H1 (cell line): ENCODE measurements at regions not wholly inside any gene's neighbourhood (a gene's known extent, or its start where the extent isn't known, plus 50 kb on each side); places are given as distances from the start of the nearest gene placed in this dataset.

Experiments
- CTCF ChIA-PET: fragments of 300-600 bp; sonication (Branson Sonifier 250); formaldehyde crosslinking; loops from one replicate; lab custom pipeline; 2021; ENCODE audit not compliant: partially characterized antibody; lab: Charles Lee
- POLR2A ChIA-PET: fragments of 300-600 bp; sonication (Branson Sonifier 250); formaldehyde crosslinking; loops from one replicate; lab custom pipeline; 2021; ENCODE audit warnings: inconsistent platforms; ENCODE audit not compliant: partially characterized antibody; lab: Charles Lee
- DNase-seq, 2 experiments: peaks; one replicate each; pipeline versions ENCODE4 v3.0.0 to v3.0.0-alpha.2; 2010 to 2022; ENCODE audit warnings: low spot score in 2 of 2, low read depth in 1 of 2, mixed read lengths in 1 of 2
- FAIRE-seq: peaks from 2 replicates; lab custom pipeline; 2011; peaks lifted over from hg19 to GRCh38; lab: Jason Lieb, UNC
- H2AFZ ChIP-seq: 2 replicates; pipeline ENCODE4 v1.8.1; 2012; ENCODE audit warnings: low read length, inconsistent platforms
- H2AK5ac ChIP-seq: 2 replicates; pipeline ENCODE4 v1.6.1; 2013; ENCODE audit warnings: low read depth, low read length
- H2BK120ac ChIP-seq: replicated peaks from 2 replicates; pipeline ENCODE3; 2013; ENCODE audit warnings: low read depth, low read length, inconsistent platforms
- H2BK12ac ChIP-seq: 2 replicates; pipeline ENCODE4 v1.6.1; 2013; ENCODE audit warnings: low read depth, low read length
- H2BK15ac ChIP-seq: 2 replicates; pipeline ENCODE4 v1.6.1; 2013; ENCODE audit warnings: low read length
- H2BK20ac ChIP-seq: 2 replicates; pipeline ENCODE4 v1.6.1; 2013; ENCODE audit warnings: low read length
- H2BK5ac ChIP-seq: 2 replicates; pipeline ENCODE4 v1.6.1; 2013; ENCODE audit warnings: low read depth, low read length
- H3K14ac ChIP-seq: 2 replicates; pipeline ENCODE4 v1.6.1; 2013; ENCODE audit warnings: inconsistent platforms; ENCODE audit not compliant: insufficient read length
- H3K18ac ChIP-seq: 2 replicates; pipeline ENCODE4 v1.6.1; 2013; ENCODE audit warnings: low read length; ENCODE audit errors: extremely low read depth
- H3K23ac ChIP-seq: 2 replicates; pipeline ENCODE4 v1.6.1; 2013; ENCODE audit warnings: inconsistent platforms; ENCODE audit not compliant: insufficient read length
- H3K23me2 ChIP-seq: 2 replicates; pipeline ENCODE4 v1.6.1; 2013; ENCODE audit warnings: low read depth, low read length
- H3K27ac ChIP-seq: 2 replicates; pipeline ENCODE4 v1.6.1; 2011; ENCODE audit warnings: low read depth, low read length, inconsistent platforms
- H3K27me3 ChIP-seq, 4 experiments: replicated peaks in 1 of 4; 1 replicate in 1 of 4; 2 replicates in 3 of 4; pipeline versions ENCODE4 v1.6.1 to v1.8.1; 2011 to 2013; ENCODE audit warnings: low read length in 3 of 4, mild to moderate bottlenecking in 3 of 4, inconsistent platforms in 2 of 4, mixed read lengths in 2 of 4, moderate library complexity in 1 of 4; ENCODE audit not compliant: control insufficient read depth in 3 of 4, insufficient read depth in 3 of 4; ENCODE audit errors: extremely low read depth in 1 of 4
- H3K36me3 ChIP-seq, 4 experiments: 2 replicates each; pipeline versions ENCODE4 v1.6.1 to v1.8.1; 2011 to 2013; ENCODE audit warnings: mild to moderate bottlenecking in 4 of 4, low read length in 3 of 4, moderate library complexity in 2 of 4, control low read depth in 1 of 4, inconsistent platforms in 1 of 4; ENCODE audit not compliant: insufficient read depth in 4 of 4, control insufficient read depth in 2 of 4
- H3K4ac ChIP-seq: replicated peaks from 2 replicates; pipeline ENCODE3; 2013; ENCODE audit warnings: low read length, low read depth, mixed read lengths, inconsistent platforms; ENCODE audit not compliant: insufficient read length
- H3K4me1 ChIP-seq, 4 experiments: replicated peaks in 1 of 4; 1 replicate in 1 of 4; 2 replicates in 3 of 4; pipeline versions ENCODE4 v1.6.1 to v1.8.1; 2011 to 2013; ENCODE audit warnings: low read length in 3 of 4, inconsistent platforms in 2 of 4, mixed read lengths in 1 of 4; ENCODE audit not compliant: insufficient read depth in 4 of 4, control insufficient read depth in 3 of 4
- H3K4me2 ChIP-seq, 2 experiments: 2 replicates each; pipeline versions ENCODE4 v1.6.1 to v1.8.1; 2011 to 2013; ENCODE audit warnings: low read depth in 2 of 2, low read length in 2 of 2, control low read depth in 1 of 2, inconsistent platforms in 1 of 2, mild to moderate bottlenecking in 1 of 2; ENCODE audit not compliant: insufficient read depth in 1 of 2
- H3K4me3 ChIP-seq, 4 experiments: fragments of 200-600, 300-600 bp in 1 of 4; sonication (generic), shearing (Covaris generic), sonication (Bioruptor Twin) in 1 of 4; 2 replicates each; pipeline versions ENCODE4 v1.5.1 to v1.8.1; 2011 to 2016; ENCODE audit warnings: low read length in 4 of 4, low read depth in 3 of 4, control low read depth in 2 of 4, inconsistent platforms in 2 of 4, mild to moderate bottlenecking in 2 of 4, mixed read lengths in 1 of 4, moderate library complexity in 1 of 4; ENCODE audit not compliant: insufficient read depth in 2 of 4; ENCODE audit errors: extremely low read depth in 1 of 4
- H3K56ac ChIP-seq: replicated peaks from 2 replicates; pipeline ENCODE3; 2013; ENCODE audit warnings: low read depth, mild to moderate bottlenecking, mixed read lengths, low read length, inconsistent platforms; ENCODE audit not compliant: insufficient read length
- H3K79me1 ChIP-seq: 2 replicates; pipeline ENCODE4 v1.6.1; 2013; ENCODE audit warnings: low read depth, low read length, control low read depth
- H3K79me2 ChIP-seq, 2 experiments: 2 replicates each; pipeline versions ENCODE4 v1.6.1 to v1.8.1; 2012 to 2013; ENCODE audit warnings: low read length in 2 of 2, mild to moderate bottlenecking in 2 of 2, inconsistent platforms in 1 of 2; ENCODE audit not compliant: insufficient read depth in 2 of 2, control insufficient read depth in 1 of 2
- H3K9ac ChIP-seq, 4 experiments: replicated peaks in 1 of 4; 1 replicate in 1 of 4; 2 replicates in 3 of 4; pipeline versions ENCODE4 v1.6.1 to v1.8.1; 2011 to 2013; ENCODE audit warnings: low read depth in 3 of 4, low read length in 3 of 4, control low read depth in 2 of 4, mild to moderate bottlenecking in 2 of 4, moderate library complexity in 2 of 4, inconsistent platforms in 1 of 4; ENCODE audit errors: extremely low read depth in 1 of 4
- H3K9me3 ChIP-seq, 2 experiments: 2 replicates each; pipeline versions ENCODE4 v1.6.1 to v1.8.1; 2012 to 2013; ENCODE audit warnings: mild to moderate bottlenecking in 2 of 2, moderate library complexity in 2 of 2, control low read depth in 1 of 2, inconsistent platforms in 1 of 2, low read depth in 1 of 2, low read length in 1 of 2, mixed read lengths in 1 of 2; ENCODE audit not compliant: insufficient read depth in 2 of 2
- H4K20me1 ChIP-seq, 2 experiments: replicated peaks in 1 of 2; 2 replicates each; pipeline versions ENCODE3 to v1.8.1; 2011 to 2013; ENCODE audit warnings: inconsistent platforms in 2 of 2, low read length in 2 of 2, mild to moderate bottlenecking in 1 of 2; ENCODE audit not compliant: insufficient read depth in 2 of 2, control insufficient read depth in 1 of 2
- H4K5ac ChIP-seq: 2 replicates; pipeline ENCODE4 v1.6.1; 2013; ENCODE audit warnings: low read length, low read depth, mixed read lengths, inconsistent platforms; ENCODE audit not compliant: insufficient read length
- H4K8ac ChIP-seq: 2 replicates; pipeline ENCODE4 v1.8.0; 2013; ENCODE audit warnings: mild to moderate bottlenecking, moderate library complexity, low read length, inconsistent platforms; ENCODE audit not compliant: insufficient read depth; ENCODE audit errors: extremely low read depth
- H4K91ac ChIP-seq: replicated peaks from 2 replicates; pipeline ENCODE3; 2013; ENCODE audit warnings: low read length, mixed read lengths, inconsistent platforms; ENCODE audit not compliant: insufficient read length
- EP300 ChIP-seq, 2 experiments: IDR thresholded peaks; 1 replicate in 1 of 2; 2 replicates in 1 of 2; pipeline ENCODE4 v1.6.1; 2011 to 2012; ENCODE audit warnings: low read depth in 2 of 2, low read length in 2 of 2, mild to moderate bottlenecking in 2 of 2, borderline replicate concordance in 1 of 2, inconsistent platforms in 1 of 2, moderate library complexity in 1 of 2
- KDM1A ChIP-seq: fragments of 200-600, 300-600 bp; sonication (generic); IDR thresholded peaks from 2 replicates; pipeline ENCODE4 v1.7.1; 2016; ENCODE audit warnings: mild to moderate bottlenecking, low read length, borderline replicate concordance
- SP1 ChIP-seq: IDR thresholded peaks from 2 replicates; pipeline ENCODE4 v1.6.1; 2011; ENCODE audit warnings: low read depth, low read length
- TBP ChIP-seq: IDR thresholded peaks from 2 replicates; pipeline ENCODE4 v1.6.1; 2011; ENCODE audit warnings: low read depth, low read length, improper control_type of control experiment
- ZNF274 ChIP-seq: IDR thresholded peaks from 2 replicates; pipeline ENCODE4 v1.7.0; 2012; ENCODE audit warnings: low read length, borderline replicate concordance; ENCODE audit errors: extremely low read depth
- WGBS, 2 experiments: shearing (Covaris generic) in 1 of 2; methylation state at CpG; one replicate each; pipeline versions ENCODE4 v1.1.6 to v1.1.7; 2013 to 2015; ENCODE audit warnings: low lambda C conversion rate in 2 of 2, mixed read lengths in 2 of 2, inconsistent platforms in 1 of 2, low coverage in 1 of 2, missing lambda C conversion rate in 1 of 2; ENCODE audit not compliant: insufficient replicate concordance in 2 of 2, insufficient coverage in 1 of 2, insufficient read length in 1 of 2; ENCODE audit errors: extremely low coverage in 1 of 2, missing lambda C conversion rate in 1 of 2; 5-methylcytosine and 5-hydroxymethylcytosine counted together

GRCh38 chr3:110262896-110263295, 808.7 kb upstream of the NECTIN3 start:
- ChIA-PET CTCF (no interaction called here), POLR2A (no interaction called here)
- H3K9ac ChIP-seq = no peak overlapping the region
- no peak overlapping the region for H2BK15ac ChIP-seq
- peaks cover 0 to 6% (median 3%) of the 10 kb centered on the region in 4 experiments; a peak in 4 of 7 replicates for H3K4me1 ChIP-seq
- H3K23me2 ChIP-seq = no peaks in the 10 kb centered on the region
- no peaks in the 10 kb centered on the region for H3K36me3 ChIP-seq
- no peaks in the 10 kb centered on the region for H4K20me1 ChIP-seq
- DNase-seq = no peak
- no peak overlapping the region for H4K91ac ChIP-seq
- H3K23ac ChIP-seq = no peak overlapping the region
- no peak overlapping the region for H3K56ac ChIP-seq
- no peak overlapping the region for H2BK20ac ChIP-seq
- no peak overlapping the region for H3K4me2 ChIP-seq
- peak overlapping the region; percentile 67 for H2AFZ ChIP-seq
- H2BK5ac ChIP-seq = no peak overlapping the region
- H4K8ac ChIP-seq = no peak overlapping the region
- H3K4me3 ChIP-seq = no peak overlapping the region
- no peak overlapping the region for H3K18ac ChIP-seq
- no peak overlapping the region for H2AK5ac ChIP-seq
- H2BK120ac ChIP-seq = no peak overlapping the region
- no peak for FAIRE-seq
- no peak for TF ChIP-seq EP300 (IDR thresholded peaks at IDR 0.05; ENCODE audit: borderline replicate concordance in 1 of 2, low read depth in 2 of 2, low read length in 2 of 2)
- no peak for TF ChIP-seq KDM1A
- no peak for TF ChIP-seq SP1
- TF ChIP-seq ZNF274 = no peak
- no peak for TF ChIP-seq TBP
- no peaks in the 10 kb centered on the region for H3K9me3 ChIP-seq
- H3K4ac ChIP-seq = no peak overlapping the region
- no peak overlapping the region for H3K14ac ChIP-seq
- no peak overlapping the region for H4K5ac ChIP-seq
- H2BK12ac ChIP-seq = no peak overlapping the region
- H3K27me3 ChIP-seq = no peaks in the 10 kb centered on the region
- 86% methylated on average over 4 of the region's 4 CpGs; no CpG with 5 or more reads in 1 of the 2 experiments for WGBS, 2 experiments
- no peaks in the 10 kb centered on the region for H3K79me2 ChIP-seq
- H3K27ac ChIP-seq = no peak overlapping the region
- H3K79me1 ChIP-seq = no peaks in the 10 kb centered on the region
